Astrocyte (in vitro differentiated cells and primary cell): ENCODE measurements at regions not wholly inside any gene's neighbourhood (a gene's known extent, or its start where the extent isn't known, plus 50 kb on each side); places are given as distances from the start of the nearest gene placed in this dataset.

ENCODE experiments used
- EZH2 ChIP-seq: IDR thresholded peaks from 2 replicates; pipeline ENCODE4 v1.6.1; 2012; ENCODE audit warnings: mild to moderate bottlenecking, low read length, inconsistent platforms; ENCODE audit not compliant: insufficient read depth
- TF ChIP-seq, protein P1 (sequence below): IDR thresholded peaks from 2 replicates; pipeline ENCODE4 v1.5.1; 2011; ENCODE audit warnings: low read depth, mild to moderate bottlenecking, inconsistent platforms, low read length, moderate library complexity; ENCODE audit not compliant: insufficient read depth

DNA sequence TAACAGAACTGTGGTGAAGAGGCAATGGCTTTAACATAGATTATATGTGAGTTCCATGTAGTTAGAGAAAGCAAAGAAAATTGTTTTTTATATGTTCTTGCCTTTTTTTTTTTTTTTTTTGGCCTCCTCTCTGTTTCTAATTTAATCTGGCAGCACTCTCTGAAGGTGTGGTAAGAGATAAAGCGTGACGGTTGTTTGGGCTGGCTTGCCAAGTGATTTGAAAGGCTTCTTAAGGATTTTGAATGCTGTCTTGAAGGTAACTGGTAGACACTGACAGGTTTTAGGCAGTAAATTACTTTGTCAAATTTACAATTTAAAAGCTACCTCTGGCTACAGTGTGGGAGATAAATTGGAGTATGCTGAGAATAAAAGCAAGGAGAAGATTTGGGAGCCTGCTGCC, 269.3 kb upstream of the HS3ST1 start:
- TF ChIP-seq, protein P1, sequence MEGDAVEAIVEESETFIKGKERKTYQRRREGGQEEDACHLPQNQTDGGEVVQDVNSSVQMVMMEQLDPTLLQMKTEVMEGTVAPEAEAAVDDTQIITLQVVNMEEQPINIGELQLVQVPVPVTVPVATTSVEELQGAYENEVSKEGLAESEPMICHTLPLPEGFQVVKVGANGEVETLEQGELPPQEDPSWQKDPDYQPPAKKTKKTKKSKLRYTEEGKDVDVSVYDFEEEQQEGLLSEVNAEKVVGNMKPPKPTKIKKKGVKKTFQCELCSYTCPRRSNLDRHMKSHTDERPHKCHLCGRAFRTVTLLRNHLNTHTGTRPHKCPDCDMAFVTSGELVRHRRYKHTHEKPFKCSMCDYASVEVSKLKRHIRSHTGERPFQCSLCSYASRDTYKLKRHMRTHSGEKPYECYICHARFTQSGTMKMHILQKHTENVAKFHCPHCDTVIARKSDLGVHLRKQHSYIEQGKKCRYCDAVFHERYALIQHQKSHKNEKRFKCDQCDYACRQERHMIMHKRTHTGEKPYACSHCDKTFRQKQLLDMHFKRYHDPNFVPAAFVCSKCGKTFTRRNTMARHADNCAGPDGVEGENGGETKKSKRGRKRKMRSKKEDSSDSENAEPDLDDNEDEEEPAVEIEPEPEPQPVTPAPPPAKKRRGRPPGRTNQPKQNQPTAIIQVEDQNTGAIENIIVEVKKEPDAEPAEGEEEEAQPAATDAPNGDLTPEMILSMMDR, result no peak
- TF ChIP-seq EZH2, result no peak
